Calu3 (cell line): ENCODE measurements at regions not wholly inside any gene's neighbourhood (a gene's known extent, or its start where the extent isn't known, plus 50 kb on each side); places are given as distances from the start of the nearest gene placed in this dataset.

ENCODE experiments used
- BruUV-seq: library from RNA; stranded (reverse); fragments of 400-500 nt; replicated peaks from 2 replicates; lab custom pipeline; 2021; lab: Mats Ljungman, UMichigan
- CTCF ChIA-PET: fragments of 300-600 bp; sonication (Branson Sonifier 250); formaldehyde crosslinking; loops from one replicate; lab custom pipeline; 2022; ENCODE audit warnings: antibody characterized with exemption; lab: Charles Lee
- DNase-seq: peaks from one replicate; pipeline ENCODE4 v3.0.0; 2022
- H3K27ac Mint-ChIP-seq: one replicate; pipeline ENCODE4 v1.8.0; 2022; ENCODE audit warnings: mixed read lengths; ENCODE audit not compliant: unreplicated experiment
- H3K27me3 Mint-ChIP-seq: one replicate; pipeline ENCODE4 v1.8.0; 2022; ENCODE audit warnings: mixed read lengths; ENCODE audit not compliant: unreplicated experiment
- H3K36me3 Mint-ChIP-seq: one replicate; pipeline ENCODE4 v1.8.0; 2022; ENCODE audit warnings: mild to moderate bottlenecking, moderate library complexity, mixed read lengths; ENCODE audit not compliant: insufficient read depth, unreplicated experiment
- H3K4me1 Mint-ChIP-seq: one replicate; pipeline ENCODE4 v1.8.0; 2022; ENCODE audit warnings: mild to moderate bottlenecking, low read depth, mixed read lengths; ENCODE audit not compliant: unreplicated experiment
- H3K4me3 Mint-ChIP-seq: one replicate; pipeline ENCODE4 v1.8.0; 2022; ENCODE audit warnings: mild to moderate bottlenecking, low read depth, moderate library complexity, mixed read lengths; ENCODE audit not compliant: unreplicated experiment
- H3K9me3 Mint-ChIP-seq: one replicate; pipeline ENCODE4 v1.8.0; 2022; ENCODE audit warnings: low read depth, mixed read lengths; ENCODE audit not compliant: unreplicated experiment
- CTCF ChIP-seq: fragments of 200-600 bp; IDR thresholded peaks from one replicate; pipeline ENCODE4 v1.8.0; 2022; ENCODE audit warnings: antibody characterized with exemption; ENCODE audit not compliant: unreplicated experiment
- intact Hi-C: fragments of 100-400 bp; cut with micrococcal nuclease; formaldehyde crosslinking; loops from one replicate; pipeline ENCODE4 v1.10.0; 2022; ENCODE audit not compliant: unreplicated experiment

DNA sequence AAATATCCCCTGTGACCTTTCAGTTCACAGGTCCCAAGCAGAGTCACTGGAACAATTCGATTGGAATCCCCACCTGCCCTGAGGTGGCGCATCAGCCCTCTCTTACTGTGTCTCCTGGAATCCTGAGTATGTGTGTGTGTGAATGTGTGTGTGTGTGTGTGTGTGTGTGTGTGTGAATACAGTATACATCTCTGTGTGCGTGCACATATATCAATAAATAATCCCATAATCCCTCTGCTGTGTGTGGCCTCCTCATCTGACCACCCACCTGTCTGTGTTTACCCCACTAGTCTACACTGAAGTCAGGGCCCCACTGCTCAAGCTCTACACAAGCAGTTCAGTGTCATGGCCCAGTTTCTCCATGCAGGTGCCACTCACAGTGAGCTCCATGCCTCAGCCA lies 187.4 kb downstream of the ERCC6L2 start:
- BruUV-seq = no TSS peak
- Mint-ChIP-seq H3K36me3 (no peaks in the 10 kb centered on the region), H3K27me3 (peaks cover 32% of the 10 kb centered on the region), H3K27ac (no peak overlapping the region), H3K4me3 (no peak overlapping the region), H3K4me1 (no peaks in the 10 kb centered on the region), H3K9me3 (no peaks in the 10 kb centered on the region)
- no peak for DNase-seq
- intact Hi-C loops = no loop called here
- CTCF ChIA-PET = no interaction called here
- no peak for TF ChIP-seq CTCF

- DNase-seq = no peak
- H3K36me3 Mint-ChIP-seq = no peaks in the 10 kb centered on the region
- no peaks in the 10 kb centered on the region for H3K4me1 Mint-ChIP-seq
- H3K9me3 Mint-ChIP-seq = no peaks in the 10 kb centered on the region
- CTCF ChIA-PET = no interaction called here
- no peak overlapping the region for H3K27ac Mint-ChIP-seq
- no peak overlapping the region for H3K4me3 Mint-ChIP-seq
- BruUV-seq = no TSS peak
- intact Hi-C loops = no loop called here
- peaks cover 38% of the 10 kb centered on the region for H3K27me3 Mint-ChIP-seq
- no peak for TF ChIP-seq CTCF
Measured at GRCh38 chr9:96062031-96062430, 186.5 kb downstream of the ERCC6L2 start.

- Mint-ChIP-seq H3K36me3 (no peaks in the 10 kb centered on the region), H3K4me1 (no peaks in the 10 kb centered on the region), H3K4me3 (no peak overlapping the region), H3K9me3 (no peaks in the 10 kb centered on the region), H3K27ac (no peak overlapping the region), H3K27me3 (peaks cover 44% of the 10 kb centered on the region)
- CTCF ChIA-PET = no interaction called here
- TF ChIP-seq CTCF = no peak
- BruUV-seq = no TSS peak
- intact Hi-C loops = no loop called here
- peak; percentile 7 for DNase-seq
Measured at GRCh38 chr9:96061293-96061987, 185.9 kb downstream of the ERCC6L2 start.

GRCh38 chr9:96058218-96058617 lies 182.7 kb downstream of the ERCC6L2 start:
- peaks cover 74% of the 10 kb centered on the region for H3K27me3 Mint-ChIP-seq
- no peak for TF ChIP-seq CTCF
- intact Hi-C loops = no loop called here
- BruUV-seq = no TSS peak
- no peak overlapping the region for H3K4me3 Mint-ChIP-seq
- no peaks in the 10 kb centered on the region for H3K36me3 Mint-ChIP-seq
- DNase-seq = no peak
- no peaks in the 10 kb centered on the region for H3K4me1 Mint-ChIP-seq
- CTCF ChIA-PET = no interaction called here
- H3K27ac Mint-ChIP-seq = no peak overlapping the region
- H3K9me3 Mint-ChIP-seq = peaks cover 5% of the 10 kb centered on the region
